HG02852 (cell line): ENCODE measurements at regions not wholly inside any gene's neighbourhood (a gene's known extent, or its start where the extent isn't known, plus 50 kb on each side); places are given as distances from the start of the nearest gene placed in this dataset.
"Not testable (repeated sequence)": the region's sequence is repeated elsewhere in the genome, so short reads cannot be mapped to it uniquely, and the experiment has no call there.

Source experiments
- ATAC-seq: cut with Tn5 transposase; IDR thresholded peaks from one replicate; pipeline ENCODE4 v1.9.1; 2021; ENCODE audit warnings: mild to moderate bottlenecking, moderate library complexity; ENCODE audit not compliant: unreplicated experiment

GRCh38 chr21:8194042-8194441 is 2327.3 kb upstream of the TPTE start:
- not testable (repeated sequence) for ATAC-seq

GRCh38 chr21:8197377-8198027 is 2323.9 kb upstream of the TPTE start:
- ATAC-seq: not testable (repeated sequence)

DNA sequence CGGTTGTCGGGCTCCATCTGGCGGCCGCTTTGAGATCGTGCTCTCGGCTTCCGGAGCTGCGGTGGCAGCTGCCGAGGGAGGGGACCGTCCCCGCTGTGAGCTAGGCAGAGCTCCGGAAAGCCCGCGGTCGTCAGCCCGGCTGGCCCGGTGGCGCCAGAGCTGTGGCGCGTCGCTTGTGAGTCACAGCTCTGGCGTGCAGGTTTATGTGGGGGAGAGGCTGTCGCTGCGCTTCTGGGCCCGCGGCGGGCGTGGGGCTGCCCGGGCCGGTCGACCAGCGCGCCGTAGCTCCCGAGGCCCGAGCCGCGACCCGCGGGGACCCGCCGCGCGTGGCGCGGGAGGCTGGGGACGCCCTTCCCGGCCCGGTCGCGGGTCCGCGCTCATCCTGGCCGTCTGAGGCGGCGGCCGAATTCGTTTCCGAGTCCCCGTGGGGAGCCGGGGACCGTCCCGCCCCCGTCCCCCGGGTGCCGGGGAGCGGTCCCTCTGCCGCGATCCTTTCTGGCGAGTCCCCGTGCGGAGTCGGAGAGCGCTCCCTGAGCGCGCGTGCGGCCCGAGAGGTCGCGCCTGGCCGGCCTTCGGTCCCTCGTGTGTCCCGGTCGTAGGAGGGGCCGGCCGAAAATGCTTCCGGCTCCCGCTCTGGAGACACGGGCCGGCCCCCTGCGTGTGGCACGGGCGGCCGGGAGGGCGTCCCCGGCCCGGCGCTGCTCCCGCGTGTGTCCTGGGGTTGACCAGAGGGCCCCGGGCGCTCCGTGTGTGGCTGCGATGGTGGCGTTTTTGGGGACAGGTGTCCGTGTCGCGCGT is 2316.1 kb upstream of the TPTE start:
- ATAC-seq: not testable (repeated sequence)

- ATAC-seq: not testable (repeated sequence)
Observed at GRCh38 chr21:8205892-8206188, 2315.5 kb upstream of the TPTE start.

DNA sequence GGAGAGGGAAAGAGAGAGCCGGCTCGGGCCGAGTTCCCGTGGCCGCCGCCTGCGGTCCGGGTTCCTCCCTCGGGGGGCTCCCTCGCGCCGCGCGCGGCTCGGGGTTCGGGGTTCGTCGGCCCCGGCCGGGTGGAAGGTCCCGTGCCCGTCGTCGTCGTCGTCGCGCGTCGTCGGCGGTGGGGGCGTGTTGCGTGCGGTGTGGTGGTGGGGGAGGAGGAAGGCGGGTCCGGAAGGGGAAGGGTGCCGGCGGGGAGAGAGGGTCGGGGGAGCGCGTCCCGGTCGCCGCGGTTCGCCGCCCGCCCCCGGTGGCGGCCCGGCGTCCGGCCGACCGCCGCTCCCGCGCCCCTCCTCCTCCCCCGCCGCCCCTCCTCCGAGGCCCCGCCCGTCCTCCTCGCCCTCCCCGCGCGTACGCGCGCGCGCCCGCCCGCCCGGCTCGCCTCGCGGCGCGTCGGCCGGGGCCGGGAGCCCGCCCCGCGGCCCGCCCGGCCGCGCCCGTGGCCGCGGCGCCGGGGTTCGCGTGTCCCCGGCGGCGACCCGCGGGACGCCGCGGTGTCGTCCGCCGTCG is 2308.3 kb upstream of the TPTE start:
- peak; percentile 62 for ATAC-seq

GRCh38 chr21:8214539-8214938 is 2306.8 kb upstream of the TPTE start:
- ATAC-seq: not testable (repeated sequence)

- ATAC-seq: peak; percentile 33
Observed at GRCh38 chr21:8229366-8230150, 2291.8 kb upstream of the TPTE start.

DNA sequence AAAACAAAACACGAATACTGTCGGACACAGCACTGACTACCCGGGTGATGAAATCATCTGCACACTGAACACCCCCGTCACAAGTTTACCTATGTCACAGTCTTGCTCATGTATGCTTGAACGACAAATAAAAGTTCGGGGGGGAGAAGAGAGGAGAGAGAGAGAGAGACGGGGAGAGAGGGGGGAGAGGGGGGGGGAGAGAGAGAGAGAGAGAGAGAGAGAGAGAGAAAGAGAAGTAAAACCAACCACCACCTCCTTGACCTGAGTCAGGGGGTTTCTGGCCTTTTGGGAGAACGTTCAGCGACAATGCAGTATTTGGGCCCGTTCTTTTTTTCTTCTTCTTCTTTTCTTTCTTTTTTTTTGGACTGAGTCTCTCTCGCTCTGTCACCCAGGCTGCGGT is 2290.1 kb upstream of the TPTE start:
- not testable (repeated sequence) for ATAC-seq

- ATAC-seq: not testable (repeated sequence)
Observed at GRCh38 chr21:8233000-8233399, 2288.4 kb upstream of the TPTE start.

- not testable (repeated sequence) for ATAC-seq
Observed at GRCh38 chr21:8234059-8234458, 2287.3 kb upstream of the TPTE start.

DNA sequence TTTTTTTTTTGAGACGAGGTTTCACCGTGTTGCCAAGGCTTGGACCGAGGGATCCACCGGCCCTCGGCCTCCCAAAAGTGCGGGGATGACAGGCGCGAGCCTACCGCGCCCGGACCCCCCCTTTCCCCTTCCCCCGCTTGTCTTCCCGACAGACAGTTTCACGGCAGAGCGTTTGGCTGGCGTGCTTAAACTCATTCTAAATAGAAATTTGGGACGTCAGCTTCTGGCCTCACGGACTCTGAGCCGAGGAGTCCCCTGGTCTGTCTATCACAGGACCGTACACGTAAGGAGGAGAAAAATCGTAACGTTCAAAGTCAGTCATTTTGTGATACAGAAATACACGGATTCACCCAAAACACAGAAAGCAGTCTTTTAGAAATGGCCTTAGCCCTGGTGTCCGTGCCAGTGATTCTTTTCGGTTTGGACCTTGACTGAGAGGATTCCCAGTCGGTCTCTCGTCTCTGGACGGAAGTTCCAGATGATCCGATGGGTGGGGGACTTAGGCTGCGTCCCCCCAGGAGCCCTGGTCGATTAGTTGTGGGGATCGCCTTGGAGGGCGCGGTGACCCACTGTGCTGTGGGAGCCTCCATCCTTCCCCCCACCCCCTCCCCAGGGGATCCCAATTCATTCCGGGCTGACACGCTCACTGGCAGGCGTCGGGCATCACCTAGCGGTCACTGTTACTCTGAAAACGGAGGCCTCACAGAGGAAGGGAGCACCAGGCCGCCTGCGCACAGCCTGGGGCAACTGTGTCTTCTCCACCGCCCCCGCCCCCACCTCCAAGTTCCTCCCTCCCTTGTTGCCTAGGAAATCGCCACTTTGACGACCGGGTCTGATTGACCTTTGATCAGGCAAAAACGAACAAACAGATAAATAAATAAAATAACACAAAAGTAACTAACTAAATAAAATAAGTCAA is 2276.4 kb upstream of the TPTE start:
- ATAC-seq: peak; percentile 38

DNA sequence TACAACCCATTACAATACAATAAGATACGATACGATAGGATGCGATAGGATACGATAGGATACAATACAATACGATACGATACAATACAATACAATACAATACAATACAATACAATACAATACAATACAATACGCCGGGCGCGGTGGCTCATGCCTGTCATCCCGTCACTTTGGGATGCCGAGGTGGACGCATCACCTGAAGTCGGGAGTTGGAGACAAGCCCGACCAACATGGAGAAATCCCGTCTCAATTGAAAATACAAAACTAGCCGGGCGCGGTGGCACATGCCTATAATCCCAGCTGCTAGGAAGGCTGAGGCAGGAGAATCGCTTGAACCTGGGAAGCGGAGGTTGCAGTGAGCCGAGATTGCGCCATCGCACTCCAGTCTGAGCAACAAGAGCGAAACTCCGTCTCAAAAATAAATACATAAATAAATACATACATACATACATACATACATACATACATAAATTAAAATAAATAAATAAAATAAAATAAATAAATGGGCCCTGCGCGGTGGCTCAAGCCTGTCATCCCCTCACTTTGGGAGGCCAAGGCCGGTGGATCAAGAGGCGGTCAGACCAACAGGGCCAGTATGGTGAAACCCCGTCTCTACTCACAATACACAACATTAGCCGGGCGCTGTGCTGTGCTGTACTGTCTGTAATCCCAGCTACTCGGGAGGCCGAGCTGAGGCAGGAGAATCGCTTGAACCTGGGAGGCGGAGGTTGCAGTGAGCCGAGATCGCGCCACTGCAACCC is 2275.6 kb upstream of the TPTE start:
- peak; percentile 63 for ATAC-seq

DNA sequence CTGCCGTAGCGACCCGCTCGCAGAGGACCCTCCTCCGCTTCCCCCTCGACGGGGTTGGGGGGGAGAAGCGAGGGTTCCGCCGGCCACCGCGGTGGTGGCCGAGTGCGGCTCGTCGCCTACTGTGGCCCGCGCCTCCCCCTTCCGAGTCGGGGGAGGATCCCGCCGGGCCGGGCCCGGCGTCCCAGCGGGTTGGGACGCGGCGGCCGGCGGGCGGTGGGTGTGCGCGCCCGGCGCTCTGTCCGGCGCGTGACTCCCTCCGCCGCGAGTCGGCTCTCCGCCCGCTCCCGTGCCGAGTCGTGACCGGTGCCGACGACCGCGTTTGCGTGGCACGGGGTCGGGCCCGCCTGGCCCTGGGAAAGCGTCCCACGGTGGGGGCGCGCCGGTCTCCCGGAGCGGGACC is 2269.7 kb upstream of the TPTE start:
- ATAC-seq: not testable (repeated sequence)

DNA sequence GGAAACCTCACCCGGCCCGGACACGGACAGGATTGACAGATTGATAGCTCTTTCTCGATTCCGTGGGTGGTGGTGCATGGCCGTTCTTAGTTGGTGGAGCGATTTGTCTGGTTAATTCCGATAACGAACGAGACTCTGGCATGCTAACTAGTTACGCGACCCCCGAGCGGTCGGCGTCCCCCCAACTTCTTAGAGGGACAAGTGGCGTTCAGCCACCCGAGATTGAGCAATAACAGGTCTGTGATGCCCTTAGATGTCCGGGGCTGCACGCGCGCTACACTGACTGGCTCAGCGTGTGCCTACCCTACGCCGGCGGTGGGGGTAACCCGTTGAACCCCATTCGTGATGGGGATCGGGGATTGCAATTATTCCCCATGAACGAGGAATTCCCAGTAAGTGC is 2266.3 kb upstream of the TPTE start:
- ATAC-seq: not testable (repeated sequence)

DNA sequence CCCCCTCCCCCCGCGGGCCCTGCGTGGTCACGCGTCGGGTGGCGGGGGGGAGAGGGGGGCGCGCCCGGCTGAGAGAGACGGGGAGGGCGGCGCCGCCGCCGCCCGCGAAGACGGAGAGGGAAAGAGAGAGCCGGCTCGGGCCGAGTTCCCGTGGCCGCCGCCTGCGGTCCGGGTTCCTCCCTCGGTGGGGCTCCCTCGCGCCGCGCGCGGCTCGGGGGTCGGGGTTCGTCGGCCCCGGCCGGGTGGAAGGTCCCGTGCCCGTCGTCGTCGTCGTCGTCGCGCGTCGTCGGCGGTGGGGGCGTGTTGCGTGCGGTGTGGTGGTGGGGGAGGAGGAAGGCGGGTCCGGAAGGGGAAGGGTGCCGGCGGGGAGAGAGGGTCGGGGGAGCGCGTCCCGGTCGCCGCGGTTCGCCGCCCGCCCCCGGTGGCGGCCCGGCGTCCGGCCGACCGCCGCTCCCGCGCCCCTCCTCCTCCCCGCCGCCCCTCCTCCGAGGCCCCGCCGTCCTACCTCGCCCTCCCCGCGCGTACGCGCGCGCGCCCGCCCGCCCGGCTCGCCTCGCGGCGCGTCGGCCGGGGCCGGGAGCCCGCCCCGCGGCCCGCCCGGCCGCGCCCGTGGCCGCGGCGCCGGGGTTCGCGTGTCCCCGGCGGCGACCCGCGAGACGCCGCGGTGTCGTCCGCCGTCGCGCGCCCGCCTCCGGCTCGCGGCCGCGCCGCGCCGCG is 2264.1 kb upstream of the TPTE start:
- not testable (repeated sequence) for ATAC-seq

GRCh38 chr21:8260065-8260627 is 2261.2 kb upstream of the TPTE start:
- ATAC-seq: not testable (repeated sequence)
